ENCODE measurements at regions not wholly inside any gene's neighbourhood (a gene's known extent, or its start where the extent isn't known, plus 50 kb on each side); places are given as distances from the start of the nearest gene placed in this dataset.

DNA sequence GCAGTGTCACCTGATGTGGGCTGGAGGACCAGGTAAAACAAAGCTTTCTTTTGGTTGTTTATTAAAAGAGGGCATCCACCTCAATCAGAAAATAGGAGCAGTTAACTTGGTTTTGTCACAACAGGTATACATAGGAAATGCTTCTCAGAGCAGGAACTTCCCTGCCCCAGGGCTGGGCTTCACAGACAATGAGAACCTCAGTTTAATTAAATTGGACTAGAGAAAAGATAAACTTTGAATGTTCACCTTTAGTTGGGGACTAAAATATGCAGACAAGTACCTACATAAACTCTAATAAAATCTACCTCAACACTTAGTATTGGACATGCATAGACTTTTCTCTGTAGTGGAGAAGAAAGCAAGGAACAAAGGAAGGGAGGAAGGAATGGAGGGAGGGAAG lies 392.0 kb downstream of the ENC1 start:
- TF ChIP-seq POLR2A (IDR thresholded peaks at IDR 0.05) = no peak
- TF ChIP-seq, protein P1, sequence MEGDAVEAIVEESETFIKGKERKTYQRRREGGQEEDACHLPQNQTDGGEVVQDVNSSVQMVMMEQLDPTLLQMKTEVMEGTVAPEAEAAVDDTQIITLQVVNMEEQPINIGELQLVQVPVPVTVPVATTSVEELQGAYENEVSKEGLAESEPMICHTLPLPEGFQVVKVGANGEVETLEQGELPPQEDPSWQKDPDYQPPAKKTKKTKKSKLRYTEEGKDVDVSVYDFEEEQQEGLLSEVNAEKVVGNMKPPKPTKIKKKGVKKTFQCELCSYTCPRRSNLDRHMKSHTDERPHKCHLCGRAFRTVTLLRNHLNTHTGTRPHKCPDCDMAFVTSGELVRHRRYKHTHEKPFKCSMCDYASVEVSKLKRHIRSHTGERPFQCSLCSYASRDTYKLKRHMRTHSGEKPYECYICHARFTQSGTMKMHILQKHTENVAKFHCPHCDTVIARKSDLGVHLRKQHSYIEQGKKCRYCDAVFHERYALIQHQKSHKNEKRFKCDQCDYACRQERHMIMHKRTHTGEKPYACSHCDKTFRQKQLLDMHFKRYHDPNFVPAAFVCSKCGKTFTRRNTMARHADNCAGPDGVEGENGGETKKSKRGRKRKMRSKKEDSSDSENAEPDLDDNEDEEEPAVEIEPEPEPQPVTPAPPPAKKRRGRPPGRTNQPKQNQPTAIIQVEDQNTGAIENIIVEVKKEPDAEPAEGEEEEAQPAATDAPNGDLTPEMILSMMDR (IDR thresholded peaks at IDR 0.05) = no peak

Data from uterus (tissue), 2 donors.